ENCODE measurements at regions not wholly inside any gene's neighbourhood (a gene's known extent, or its start where the extent isn't known, plus 50 kb on each side); places are given as distances from the start of the nearest gene placed in this dataset.

DNA sequence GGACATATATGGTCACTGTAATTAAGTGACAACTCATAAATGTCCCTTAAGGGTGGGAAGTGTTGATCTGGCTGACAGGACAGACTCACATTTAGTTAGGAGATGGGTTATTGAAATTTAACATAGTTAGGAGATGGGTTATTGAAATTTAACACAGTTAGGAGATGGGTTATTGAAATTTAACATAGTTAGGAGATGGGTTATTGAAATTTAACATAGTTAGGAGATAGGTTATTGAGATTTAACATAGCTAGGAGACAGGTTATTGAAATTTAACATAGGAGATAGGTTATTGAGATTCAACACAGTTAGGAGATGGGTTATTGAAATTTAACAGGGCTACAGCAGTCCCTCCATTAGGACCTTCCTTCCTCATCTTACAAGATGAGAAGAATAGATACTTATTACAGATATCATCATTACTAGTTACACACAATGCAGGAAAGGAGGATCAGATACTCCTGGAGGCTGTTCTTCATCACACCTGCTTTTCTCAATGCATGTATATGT lies 98.5 kb downstream of the MTNR1B start:
- TF ChIP-seq, protein P1, sequence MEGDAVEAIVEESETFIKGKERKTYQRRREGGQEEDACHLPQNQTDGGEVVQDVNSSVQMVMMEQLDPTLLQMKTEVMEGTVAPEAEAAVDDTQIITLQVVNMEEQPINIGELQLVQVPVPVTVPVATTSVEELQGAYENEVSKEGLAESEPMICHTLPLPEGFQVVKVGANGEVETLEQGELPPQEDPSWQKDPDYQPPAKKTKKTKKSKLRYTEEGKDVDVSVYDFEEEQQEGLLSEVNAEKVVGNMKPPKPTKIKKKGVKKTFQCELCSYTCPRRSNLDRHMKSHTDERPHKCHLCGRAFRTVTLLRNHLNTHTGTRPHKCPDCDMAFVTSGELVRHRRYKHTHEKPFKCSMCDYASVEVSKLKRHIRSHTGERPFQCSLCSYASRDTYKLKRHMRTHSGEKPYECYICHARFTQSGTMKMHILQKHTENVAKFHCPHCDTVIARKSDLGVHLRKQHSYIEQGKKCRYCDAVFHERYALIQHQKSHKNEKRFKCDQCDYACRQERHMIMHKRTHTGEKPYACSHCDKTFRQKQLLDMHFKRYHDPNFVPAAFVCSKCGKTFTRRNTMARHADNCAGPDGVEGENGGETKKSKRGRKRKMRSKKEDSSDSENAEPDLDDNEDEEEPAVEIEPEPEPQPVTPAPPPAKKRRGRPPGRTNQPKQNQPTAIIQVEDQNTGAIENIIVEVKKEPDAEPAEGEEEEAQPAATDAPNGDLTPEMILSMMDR (IDR thresholded peaks at IDR 0.05), result no peak
- TF ChIP-seq POLR2A (IDR thresholded peaks at IDR 0.05), result no peak
- Histone ChIP-seq H3K4me3 (no peak overlapping the region), H3K36me3 (no peaks in the 10 kb centered on the region), H3K27me3 (no peaks in the 10 kb centered on the region), H3K4me1 (no peaks in the 10 kb centered on the region), H3K9me3 (no peaks in the 10 kb centered on the region), H3K27ac (no peak overlapping the region)
- intact Hi-C loops (cut with DNase I), result no loop called here
- no peak for DNase-seq

DNA sequence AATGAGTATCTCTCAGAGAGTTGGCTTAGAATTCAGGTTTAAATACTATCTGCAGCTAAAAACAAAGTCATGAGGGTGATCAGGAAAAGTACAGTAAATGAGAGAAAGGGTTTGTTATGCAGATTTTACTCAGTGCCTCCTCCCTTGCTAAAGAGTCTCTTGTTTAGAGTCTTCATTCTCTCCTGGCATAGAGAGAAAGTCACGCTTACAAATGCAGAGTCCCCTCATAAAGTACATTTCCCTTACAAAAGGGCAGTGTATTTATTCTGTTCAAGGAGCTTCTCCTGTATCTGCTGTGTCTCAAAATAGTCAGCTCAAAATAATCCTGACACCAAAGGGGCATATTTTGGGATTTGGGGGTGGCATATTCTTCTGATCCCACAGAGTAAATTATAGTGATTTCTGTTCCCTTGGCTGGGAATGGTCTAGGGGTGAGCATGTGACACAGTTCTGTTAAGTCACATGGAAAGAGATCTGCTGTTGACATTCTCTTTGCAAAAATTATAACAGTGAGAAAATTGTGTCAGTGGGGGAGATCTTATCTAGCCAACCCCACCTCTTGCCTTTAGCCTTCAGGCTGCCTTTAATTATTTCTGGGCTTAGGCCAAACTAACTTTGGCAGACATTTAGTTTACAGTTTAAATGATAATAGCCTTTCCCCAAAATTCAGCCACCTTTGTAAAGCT lies 102.9 kb downstream of the MTNR1B start:
- no peak overlapping the region for H3K27ac ChIP-seq
- TF ChIP-seq, protein P1 (IDR thresholded peaks at IDR 0.05), result no peak
- no peak for TF ChIP-seq POLR2A (IDR thresholded peaks at IDR 0.05)
- 89 to 91% methylated on average over 1 of the region's 1 CpG for WGBS, 2 donors
- no peaks in the 10 kb centered on the region for H3K9me3 ChIP-seq
- no peak overlapping the region for H3K4me3 ChIP-seq
- no peaks in the 10 kb centered on the region for H3K4me1 ChIP-seq
- H3K36me3 ChIP-seq, result no peaks in the 10 kb centered on the region
- intact Hi-C loops (cut with DNase I), result no loop called here
- peaks cover 0 to 5% (median 0%) of the 10 kb centered on the region in 4 donors for H3K27me3 ChIP-seq
- no peak for DNase-seq

DNA sequence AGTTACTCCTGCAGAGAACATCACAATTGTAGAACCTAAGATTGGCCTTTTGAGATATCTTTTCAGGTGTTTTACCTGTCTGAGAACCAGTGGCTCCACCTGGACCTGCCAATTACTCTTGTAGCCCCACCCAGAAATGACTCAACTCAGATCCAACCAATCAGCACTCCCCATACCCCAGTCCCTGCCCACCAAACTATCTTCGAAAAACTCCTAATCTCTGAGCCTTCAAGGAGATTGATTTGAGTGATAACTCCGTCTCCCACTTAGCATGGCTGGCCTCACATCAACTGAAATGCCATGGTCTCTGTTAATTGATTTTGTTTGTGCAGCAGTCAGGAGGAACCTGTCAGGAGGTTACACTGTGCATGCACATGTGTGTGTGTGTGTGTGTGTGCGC lies 103.6 kb downstream of the MTNR1B start:
- DNase-seq, result no peak
- H3K27ac ChIP-seq, result no peak overlapping the region
- H3K27me3 ChIP-seq, result peaks cover 0 to 5% (median 0%) of the 10 kb centered on the region in 4 donors
- no peak overlapping the region for H3K4me3 ChIP-seq
- no peaks in the 10 kb centered on the region for H3K4me1 ChIP-seq
- no peaks in the 10 kb centered on the region for H3K9me3 ChIP-seq
- no peaks in the 10 kb centered on the region for H3K36me3 ChIP-seq
- 43 to 80% methylated on average over 3 of the region's 3 CpGs for WGBS, 2 donors
- intact Hi-C loops (cut with DNase I), result no loop called here
- TF ChIP-seq, protein P1 (IDR thresholded peaks at IDR 0.05), result no peak
- no peak for TF ChIP-seq POLR2A (IDR thresholded peaks at IDR 0.05)

DNA sequence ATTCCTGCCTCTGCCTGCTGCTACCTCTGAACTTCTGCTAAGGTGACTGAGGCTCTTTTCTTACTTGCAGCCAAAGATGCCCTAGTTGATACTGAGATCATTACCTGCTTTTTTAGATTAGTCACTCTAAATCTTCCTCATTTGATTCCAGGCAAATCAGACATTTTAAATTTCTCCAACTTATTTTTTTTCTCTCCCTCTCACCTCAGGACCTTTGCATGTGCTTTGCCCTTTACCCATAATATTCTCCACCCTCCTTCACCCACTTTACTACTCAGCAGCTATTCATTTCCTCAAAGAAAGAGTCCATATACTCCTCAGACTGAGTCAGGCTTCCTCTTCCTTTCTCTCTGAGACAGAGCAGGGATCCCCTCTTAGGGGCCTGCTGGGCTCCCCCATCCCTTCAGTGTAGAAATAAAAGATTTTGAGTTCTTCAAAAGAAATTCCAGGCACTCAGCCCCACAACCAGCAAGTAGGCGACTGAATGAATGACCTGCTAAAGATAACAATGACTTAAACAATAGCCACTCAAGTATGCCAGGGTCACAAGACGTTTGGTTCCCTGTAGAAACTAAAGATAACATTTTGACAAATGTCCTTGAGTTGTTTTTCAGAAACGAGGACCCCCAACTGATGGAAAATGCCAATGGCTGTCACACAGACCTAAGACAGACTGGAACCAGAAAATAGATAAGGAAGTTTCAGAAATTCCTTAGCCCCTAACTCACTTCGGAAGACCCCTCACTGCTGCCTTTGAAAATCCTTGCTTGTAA lies 104.2 kb downstream of the MTNR1B start:
- H3K9me3 ChIP-seq, result no peaks in the 10 kb centered on the region
- H3K36me3 ChIP-seq, result no peaks in the 10 kb centered on the region
- no peak overlapping the region for H3K27ac ChIP-seq
- H3K27me3 ChIP-seq, result peaks cover 0 to 5% (median 0%) of the 10 kb centered on the region in 4 donors
- TF ChIP-seq, protein P1 (IDR thresholded peaks at IDR 0.05), result no peak
- no peak for TF ChIP-seq POLR2A (IDR thresholded peaks at IDR 0.05)
- 17 to 25% methylated on average over 4 of the region's 4 CpGs for WGBS, 2 donors
- DNase-seq, result no peak
- intact Hi-C loops (cut with DNase I), result no loop called here
- no peaks in the 10 kb centered on the region for H3K4me1 ChIP-seq
- H3K4me3 ChIP-seq, result no peak overlapping the region

DNA sequence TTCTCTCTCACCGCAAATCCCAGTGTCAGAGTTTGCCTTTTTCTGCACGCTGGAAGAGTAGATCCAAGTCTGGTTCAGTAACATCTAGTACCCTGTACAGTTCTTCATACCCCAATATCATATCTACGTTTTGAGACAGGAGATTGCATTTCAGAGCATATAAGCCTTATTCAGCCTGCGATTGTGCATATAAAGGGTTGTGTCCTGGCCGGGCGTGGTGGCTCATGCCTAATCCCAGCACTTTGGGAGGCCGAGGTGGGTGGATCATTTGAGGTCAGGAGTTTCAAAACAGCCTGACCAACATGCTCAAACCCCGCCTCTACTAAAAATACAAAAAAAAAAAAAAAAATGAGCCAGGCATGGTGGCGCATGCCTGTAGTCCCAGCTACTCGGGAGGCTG lies 104.9 kb downstream of the MTNR1B start:
- Histone ChIP-seq H3K36me3 (no peaks in the 10 kb centered on the region), H3K27ac (no peak overlapping the region), H3K4me3 (no peak overlapping the region), H3K4me1 (no peaks in the 10 kb centered on the region), H3K9me3 (no peaks in the 10 kb centered on the region), H3K27me3 (peaks cover 0 to 5% (median 0%) of the 10 kb centered on the region in 4 donors)
- DNase-seq, result no peak
- intact Hi-C loops (cut with DNase I), result no loop called here
- 77 to 81% methylated on average over 6 to 10 of the region's 10 CpGs for WGBS, 2 donors
- TF ChIP-seq, protein P1 (IDR thresholded peaks at IDR 0.05), result no peak
- no peak for TF ChIP-seq POLR2A (IDR thresholded peaks at IDR 0.05)

Data from esophagus squamous epithelium (tissue), 5 donors.